DMS79 treated with DMSO at 0.1 percent for 48 hours (cell line): ENCODE measurements at regions not wholly inside any gene's neighbourhood (a gene's known extent, or its start where the extent isn't known, plus 50 kb on each side); places are given as distances from the start of the nearest gene placed in this dataset.

Experiments
- DNase-seq: peaks from one replicate; lab custom pipeline; 2025; lab: John Stamatoyannopoulos, UW

- no peak for DNase-seq
These were observed 256.0 kb upstream of the SETBP1 start for GRCh38 chr18:44424645-44425035.

GRCh38 chr18:44425161-44425560, 255.5 kb upstream of the SETBP1 start:
- DNase-seq = no peak

GRCh38 chr18:44437603-44438002, 243.1 kb upstream of the SETBP1 start:
- no peak for DNase-seq

GRCh38 chr18:44450226-44450625, 230.5 kb upstream of the SETBP1 start:
- DNase-seq = no peak

GRCh38 chr18:44452346-44452745, 228.3 kb upstream of the SETBP1 start:
- DNase-seq = no peak

- DNase-seq = peak; percentile 36
These were observed 227.2 kb upstream of the SETBP1 start for GRCh38 chr18:44453505-44453904.

- no peak for DNase-seq
These were observed 221.9 kb upstream of the SETBP1 start for GRCh38 chr18:44458777-44459176.

GRCh38 chr18:44464398-44465180, 216.1 kb upstream of the SETBP1 start:
- DNase-seq = no peak

- DNase-seq = no peak
These were observed 215.3 kb upstream of the SETBP1 start for GRCh38 chr18:44465381-44465841.

GRCh38 chr18:44466997-44467396, 213.7 kb upstream of the SETBP1 start:
- DNase-seq = no peak

GRCh38 chr18:44467718-44468117, 213.0 kb upstream of the SETBP1 start:
- no peak for DNase-seq

- no peak for DNase-seq
These were observed 207.2 kb upstream of the SETBP1 start for GRCh38 chr18:44473394-44474066.

- DNase-seq = no peak
These were observed 206.6 kb upstream of the SETBP1 start for GRCh38 chr18:44474067-44474411.

- no peak for DNase-seq
These were observed 206.1 kb upstream of the SETBP1 start for GRCh38 chr18:44474591-44474990.

- DNase-seq = no peak
These were observed 197.9 kb upstream of the SETBP1 start for GRCh38 chr18:44482761-44483160.

- no peak for DNase-seq
These were observed 185.5 kb upstream of the SETBP1 start for GRCh38 chr18:44495151-44495550.

GRCh38 chr18:44497311-44497710, 183.4 kb upstream of the SETBP1 start:
- no peak for DNase-seq

GRCh38 chr18:44497757-44498490, 182.8 kb upstream of the SETBP1 start:
- no peak for DNase-seq

- DNase-seq = no peak
These were observed 179.7 kb upstream of the SETBP1 start for GRCh38 chr18:44500808-44501610.

GRCh38 chr18:44502221-44502620, 178.5 kb upstream of the SETBP1 start:
- DNase-seq = no peak

- DNase-seq = no peak
These were observed 177.9 kb upstream of the SETBP1 start for GRCh38 chr18:44502790-44503189.

- DNase-seq = no peak
These were observed 176.8 kb upstream of the SETBP1 start for GRCh38 chr18:44503854-44504253.
